Neural progenitor cell (in vitro differentiated cells): ENCODE measurements at regions not wholly inside any gene's neighbourhood (a gene's known extent, or its start where the extent isn't known, plus 50 kb on each side); places are given as distances from the start of the nearest gene placed in this dataset.

Source experiments
- DNase-seq: peaks from one replicate; pipeline ENCODE4 v3.0.0-alpha.2; 2016; ENCODE audit warnings: low spot score
- H2AFZ ChIP-seq: fragments of 200-600 bp; sonication (generic); replicated peaks from 2 replicates; pipeline ENCODE4 v1.6.1; 2016; ENCODE audit warnings: antibody characterized with exemption
- H3F3A ChIP-seq: fragments of 200-600 bp; sonication (generic); 2 replicates; pipeline ENCODE4 v1.6.1; 2016; ENCODE audit warnings: antibody characterized with exemption, low read depth
- H3K27ac ChIP-seq: fragments of 200-600 bp; sonication (generic); 2 replicates; pipeline ENCODE4 v1.5.1; 2016; ENCODE audit warnings: mild to moderate bottlenecking
- H3K27me3 ChIP-seq: fragments of 200-600 bp; sonication (generic); 2 replicates; pipeline ENCODE4 v1.6.1; 2016; ENCODE audit warnings: mild to moderate bottlenecking, moderate library complexity
- H3K36me3 ChIP-seq: fragments of 200-600 bp; sonication (generic); 2 replicates; pipeline ENCODE4 v1.5.1; 2016
- H3K4me1 ChIP-seq: fragments of 200-600 bp; sonication (generic); 2 replicates; pipeline ENCODE4 v1.6.1; 2016; ENCODE audit warnings: mixed run types
- H3K4me2 ChIP-seq: fragments of 200-600 bp; sonication (generic); 2 replicates; pipeline ENCODE4 v1.6.1; 2016
- H3K4me3 ChIP-seq: fragments of 200-600 bp; sonication (generic); 2 replicates; pipeline ENCODE4 v1.5.1; 2016
- H3K79me2 ChIP-seq: fragments of 200-600 bp; sonication (generic); 2 replicates; pipeline ENCODE4 v1.6.1; 2016; ENCODE audit warnings: low read depth
- H3K9ac ChIP-seq: fragments of 200-600 bp; sonication (generic); 2 replicates; pipeline ENCODE4 v1.6.1; 2016
- H3K9me3 ChIP-seq: fragments of 200-600 bp; sonication (generic); 2 replicates; pipeline ENCODE4 v1.5.1; 2016; ENCODE audit warnings: low read depth
- H4K20me1 ChIP-seq: fragments of 200-600 bp; sonication (generic); 2 replicates; pipeline ENCODE4 v1.6.1; 2016; ENCODE audit warnings: low read depth
- H3K27ac Mint-ChIP-seq: 3 replicates; pipeline ENCODE4 v1.8.0; 2021; ENCODE audit warnings: mixed read lengths
- H3K27me3 Mint-ChIP-seq: 2 replicates; pipeline ENCODE4 v1.8.0; 2022; ENCODE audit warnings: low read depth, mild to moderate bottlenecking, inconsistent platforms, moderate library complexity, mixed read lengths; ENCODE audit not compliant: insufficient read depth
- H3K36me3 Mint-ChIP-seq: 3 replicates; pipeline ENCODE4 v1.8.0; 2021; ENCODE audit warnings: mixed read lengths
- H3K4me1 Mint-ChIP-seq: 3 replicates; pipeline ENCODE4 v1.8.0; 2021; ENCODE audit warnings: mixed read lengths
- H3K4me3 Mint-ChIP-seq: 3 replicates; pipeline ENCODE4 v1.8.0; 2021; ENCODE audit warnings: mild to moderate bottlenecking, moderate library complexity, mixed read lengths
- H3K9me3 Mint-ChIP-seq: 3 replicates; pipeline ENCODE4 v1.8.0; 2020; ENCODE audit warnings: mixed read lengths
- EZH2 ChIP-seq: fragments of 200-600 bp; sonication (generic); IDR thresholded peaks from 2 replicates; pipeline ENCODE4 v1.6.1; 2017; ENCODE audit warnings: antibody characterized with exemption, mild to moderate bottlenecking, moderate library complexity
- EZH2phosphoT487 ChIP-seq: fragments of 200-600 bp; sonication (generic); IDR thresholded peaks from 2 replicates; pipeline ENCODE4 v1.6.1; 2017; ENCODE audit warnings: antibody characterized with exemption
- TF ChIP-seq, protein P1 (sequence below): fragments of 200-600 bp; sonication (generic); IDR thresholded peaks from 2 replicates; pipeline ENCODE4 v1.5.1; 2017; ENCODE audit warnings: antibody characterized with exemption, mild to moderate bottlenecking

- H3K36me3 Mint-ChIP-seq, result no peaks in the 10 kb centered on the region
- no peak overlapping the region for H3K9ac ChIP-seq
- H3K4me1 Mint-ChIP-seq, result no peaks in the 10 kb centered on the region
- no peaks in the 10 kb centered on the region for H3K79me2 ChIP-seq
- no peak overlapping the region for H3K27ac ChIP-seq
- H3K4me2 ChIP-seq, result no peak overlapping the region
- H2AFZ ChIP-seq, result no peak overlapping the region
- no peaks in the 10 kb centered on the region for H3F3A ChIP-seq
- H3K9me3 ChIP-seq, result no peaks in the 10 kb centered on the region
- DNase-seq, result no peak
- no peaks in the 10 kb centered on the region for H3K4me1 ChIP-seq
- no peak overlapping the region for H3K4me3 ChIP-seq
- no peaks in the 10 kb centered on the region for H3K27me3 Mint-ChIP-seq
- no peak for TF ChIP-seq EZH2
- TF ChIP-seq, protein P1, sequence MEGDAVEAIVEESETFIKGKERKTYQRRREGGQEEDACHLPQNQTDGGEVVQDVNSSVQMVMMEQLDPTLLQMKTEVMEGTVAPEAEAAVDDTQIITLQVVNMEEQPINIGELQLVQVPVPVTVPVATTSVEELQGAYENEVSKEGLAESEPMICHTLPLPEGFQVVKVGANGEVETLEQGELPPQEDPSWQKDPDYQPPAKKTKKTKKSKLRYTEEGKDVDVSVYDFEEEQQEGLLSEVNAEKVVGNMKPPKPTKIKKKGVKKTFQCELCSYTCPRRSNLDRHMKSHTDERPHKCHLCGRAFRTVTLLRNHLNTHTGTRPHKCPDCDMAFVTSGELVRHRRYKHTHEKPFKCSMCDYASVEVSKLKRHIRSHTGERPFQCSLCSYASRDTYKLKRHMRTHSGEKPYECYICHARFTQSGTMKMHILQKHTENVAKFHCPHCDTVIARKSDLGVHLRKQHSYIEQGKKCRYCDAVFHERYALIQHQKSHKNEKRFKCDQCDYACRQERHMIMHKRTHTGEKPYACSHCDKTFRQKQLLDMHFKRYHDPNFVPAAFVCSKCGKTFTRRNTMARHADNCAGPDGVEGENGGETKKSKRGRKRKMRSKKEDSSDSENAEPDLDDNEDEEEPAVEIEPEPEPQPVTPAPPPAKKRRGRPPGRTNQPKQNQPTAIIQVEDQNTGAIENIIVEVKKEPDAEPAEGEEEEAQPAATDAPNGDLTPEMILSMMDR, result no peak
- no peaks in the 10 kb centered on the region for H4K20me1 ChIP-seq
- no peaks in the 10 kb centered on the region for H3K27me3 ChIP-seq
- H3K27ac Mint-ChIP-seq, result no peak overlapping the region
- H3K4me3 Mint-ChIP-seq, result no peak overlapping the region
- H3K36me3 ChIP-seq, result no peaks in the 10 kb centered on the region
- H3K9me3 Mint-ChIP-seq, result peaks cover 2% of the 10 kb centered on the region
Observed at GRCh38 chr2:138906549-138906948, 126.4 kb upstream of the NXPH2 start.

- Mint-ChIP-seq H3K27me3 (no peaks in the 10 kb centered on the region), H3K27ac (no peak overlapping the region), H3K9me3 (no peaks in the 10 kb centered on the region), H3K36me3 (no peaks in the 10 kb centered on the region), H3K4me1 (no peaks in the 10 kb centered on the region), H3K4me3 (no peak overlapping the region)
- Histone ChIP-seq H3K4me3 (no peak overlapping the region), H3K9me3 (no peaks in the 10 kb centered on the region), H3K27ac (no peak overlapping the region), H3K4me1 (no peaks in the 10 kb centered on the region), H3K79me2 (no peaks in the 10 kb centered on the region), H3K4me2 (no peak overlapping the region), H2AFZ (no peak overlapping the region), H3K36me3 (no peaks in the 10 kb centered on the region), H4K20me1 (no peaks in the 10 kb centered on the region), H3K9ac (no peak overlapping the region), H3K27me3 (no peaks in the 10 kb centered on the region), H3F3A (no peaks in the 10 kb centered on the region)
- TF ChIP-seq, protein P1, result no peak
- TF ChIP-seq EZH2 (no peak), EZH2phosphoT487 (no peak)
- no peak for DNase-seq
Observed at GRCh38 chr2:138902239-138902871, 122.2 kb upstream of the NXPH2 start.

GRCh38 chr2:138901530-138901929 is 121.3 kb upstream of the NXPH2 start:
- H3K79me2 ChIP-seq, result no peaks in the 10 kb centered on the region
- no peaks in the 10 kb centered on the region for H3K36me3 Mint-ChIP-seq
- H3F3A ChIP-seq, result no peaks in the 10 kb centered on the region
- H3K4me1 ChIP-seq, result no peaks in the 10 kb centered on the region
- no peak for TF ChIP-seq EZH2
- TF ChIP-seq EZH2phosphoT487, result no peak
- TF ChIP-seq, protein P1, result no peak
- no peaks in the 10 kb centered on the region for H3K9me3 Mint-ChIP-seq
- no peaks in the 10 kb centered on the region for H3K27me3 ChIP-seq
- H3K4me1 Mint-ChIP-seq, result no peaks in the 10 kb centered on the region
- H3K27me3 Mint-ChIP-seq, result no peaks in the 10 kb centered on the region
- H3K9ac ChIP-seq, result no peak overlapping the region
- no peaks in the 10 kb centered on the region for H3K9me3 ChIP-seq
- H3K4me3 ChIP-seq, result no peak overlapping the region
- H3K36me3 ChIP-seq, result no peaks in the 10 kb centered on the region
- H3K4me3 Mint-ChIP-seq, result no peak overlapping the region
- H3K27ac Mint-ChIP-seq, result no peak overlapping the region
- H3K27ac ChIP-seq, result no peak overlapping the region
- H3K4me2 ChIP-seq, result no peak overlapping the region
- H2AFZ ChIP-seq, result no peak overlapping the region
- DNase-seq, result no peak
- H4K20me1 ChIP-seq, result no peaks in the 10 kb centered on the region
